ENCODE measurements at regions not wholly inside any gene's neighbourhood (a gene's known extent, or its start where the extent isn't known, plus 50 kb on each side); places are given as distances from the start of the nearest gene placed in this dataset.

GRCh38 chr3:110743202-110743601, 328.4 kb upstream of the NECTIN3 start:
- TF ChIP-seq ZNF263 (CRISPR knock-in tag; IDR thresholded peaks at IDR 0.05; ENCODE audit: low read depth) (no peak), USF1 (CRISPR knock-in tag; IDR thresholded peaks at IDR 0.05) (no peak), NR1H2 (CRISPR knock-in tag; IDR thresholded peaks at IDR 0.05) (no peak)

Measured in WTC11 (cell line).